ENCODE measurements at regions not wholly inside any gene's neighbourhood (a gene's known extent, or its start where the extent isn't known, plus 50 kb on each side); places are given as distances from the start of the nearest gene placed in this dataset.

GRCh38 chr11:57095896-57096295 lies 85.9 kb upstream of the LRRC55 start:
- ChIA-PET CTCF (interaction anchor here (0.9 kb wide), 1 partner anchor 11 kb away, joined by 3 read pairs; no protein-coding TSS in a partner anchor), POLR2A (no interaction called here)
- Histone ChIP-seq H3K27ac (peak overlapping the region in 1 of 2 experiments; percentile 12; a peak in 1 of 6 replicates), H3K4me1 (peaks cover 14% of the 10 kb centered on the region; the same call in 2 of the 3 replicates), H3K9me3 (no peaks in the 10 kb centered on the region), H3K4me3 (no peak overlapping the region), H3K4me2 (no peak overlapping the region)
- DNase-seq (ENCODE audit: low read depth in 1 of 2, low spot score in 1 of 2) (no peak), ATAC-seq (no peak), FAIRE-seq (no peak)
- 86% methylated on average over 3 of the region's 3 CpGs for WGBS (ENCODE audit: missing lambda C conversion rate)
- TF ChIP-seq ZNF302 (CRISPR knock-in tag; IDR thresholded peaks at IDR 0.05) (no peak), JUNB (IDR thresholded peaks at IDR 0.05) (no peak), ZSCAN20 (CRISPR knock-in tag; IDR thresholded peaks at IDR 0.05) (no peak), NR3C1 (IDR thresholded peaks at IDR 0.05) (no peak), CBX2 (IDR thresholded peaks at IDR 0.05; ENCODE audit: borderline replicate concordance, low read depth) (no peak), NPAS2 (CRISPR knock-in tag; IDR thresholded peaks at IDR 0.05; ENCODE audit: borderline replicate concordance) (no peak), HDAC2 (IDR thresholded peaks at IDR 0.05) (no peak), POLR2A (IDR thresholded peaks at IDR 0.05; ENCODE audit: low read length) (no peak)

GRCh38 chr11:57097149-57097548 lies 84.6 kb upstream of the LRRC55 start:
- ATAC-seq (no peak), FAIRE-seq (no peak), DNase-seq (ENCODE audit: low read depth in 1 of 2, low spot score in 1 of 2) (no peak)
- Histone ChIP-seq H3K4me1 (peaks cover 14% of the 10 kb centered on the region; the same call in 2 of the 3 replicates), H3K27ac (no peak overlapping the region; a peak in 1 of 6 replicates), H3K4me3 (no peak overlapping the region), H3K9me3 (no peaks in the 10 kb centered on the region), H3K4me2 (no peak overlapping the region)
- 75% methylated on average over 2 of the region's 2 CpGs for WGBS (ENCODE audit: missing lambda C conversion rate)
- CTCF ChIA-PET, result interaction anchor here (0.6 to 1.0 kb wide), 2 partner anchors 145 to 152 kb away, joined by 4 to 5 read pairs; no protein-coding TSS in a partner anchor
- POLR2A ChIA-PET, result interaction anchor here (0.5 kb wide), 1 partner anchor 16 kb away, joined by 3 read pairs; no protein-coding TSS in a partner anchor
- TF ChIP-seq MAX (IDR thresholded peaks at IDR 0.05) (no peak), CBX2 (IDR thresholded peaks at IDR 0.05; ENCODE audit: borderline replicate concordance, low read depth) (no peak), HOXB5 (CRISPR knock-in tag; IDR thresholded peaks at IDR 0.05) (no peak), PHF8 (IDR thresholded peaks at IDR 0.05; ENCODE audit: borderline replicate concordance, low read depth) (no peak), POLR2A (IDR thresholded peaks at IDR 0.05; ENCODE audit: low read length) (no peak), HOXA7 (CRISPR knock-in tag; IDR thresholded peaks at IDR 0.05) (no peak), CTCF (IDR thresholded peaks at IDR 0.05) (no peak), NR3C1 (IDR thresholded peaks at IDR 0.05) (no peak), RAD21 (conservative IDR thresholded peaks at IDR 0.05 in 1 of 2, IDR thresholded peaks at IDR 0.05 in 1 of 2) (no peak), HES2 (IDR thresholded peaks at IDR 0.05) (no peak), HOXB13 (CRISPR knock-in tag; IDR thresholded peaks at IDR 0.05; ENCODE audit: low read depth) (no peak), CEBPB (IDR thresholded peaks at IDR 0.05) (no peak), MAFK (IDR thresholded peaks at IDR 0.05; ENCODE audit: partially characterized antibody) (no peak), CBX8 (IDR thresholded peaks at IDR 0.05) (no peak), KDM5A (IDR thresholded peaks at IDR 0.05) (no peak), RCOR1 (IDR thresholded peaks at IDR 0.05; ENCODE audit: low read depth, low read length) (no peak)

GRCh38 chr11:57098191-57098590 lies 83.6 kb upstream of the LRRC55 start:
- TF ChIP-seq EHMT2 (IDR thresholded peaks at IDR 0.05; ENCODE audit: low read depth), result no peak
- no peak for TF ChIP-seq E2F6 (IDR thresholded peaks at IDR 0.05; ENCODE audit: borderline replicate concordance, low read depth)
- TF ChIP-seq TFCP2L1 (CRISPR knock-in tag; IDR thresholded peaks at IDR 0.05), result no peak
- TF ChIP-seq HES2 (IDR thresholded peaks at IDR 0.05), result no peak
- no peak overlapping the region for H3K4me3 ChIP-seq
- FAIRE-seq (no peak), ATAC-seq (no peak), DNase-seq (ENCODE audit: low read depth in 1 of 2, low spot score in 1 of 2) (no peak)
- POLR2A ChIA-PET, result no interaction called here
- 76% methylated on average over 2 of the region's 2 CpGs for WGBS (ENCODE audit: missing lambda C conversion rate)
- H3K4me1 ChIP-seq, result peaks cover 14% of the 10 kb centered on the region; the same call in 2 of the 3 replicates
- no peak overlapping the region; a peak in 1 of 6 replicates for H3K27ac ChIP-seq
- no peak overlapping the region for H3K4me2 ChIP-seq
- CTCF ChIA-PET, result interaction anchor here (2.7 kb wide), 1 partner anchor 257 kb away, joined by 7 read pairs; no protein-coding TSS in a partner anchor
- no peaks in the 10 kb centered on the region for H3K9me3 ChIP-seq
